Common myeloid progenitor, CD34-positive (primary cell): ENCODE measurements at regions not wholly inside any gene's neighbourhood (a gene's known extent, or its start where the extent isn't known, plus 50 kb on each side); places are given as distances from the start of the nearest gene placed in this dataset.

ENCODE experiments used
- CTCF ChIA-PET: fragments of 350-600 bp; sonication (Branson Sonifier 250); formaldehyde crosslinking; loops from one replicate; lab custom pipeline; 2021; ENCODE audit warnings: antibody characterized with exemption; lab: Charles Lee
- POLR2A ChIA-PET: fragments of 350-600 bp; sonication (Branson Sonifier 250); formaldehyde crosslinking; loops from one replicate; lab custom pipeline; 2021; ENCODE audit warnings: antibody characterized with exemption; lab: Charles Lee
- DNase-seq, 3 donors: peaks; one replicate each; pipeline versions ENCODE4 v3.0.0 to v3.0.0-alpha.2; 2013
- H3K27ac ChIP-seq, 2 experiments: 1 replicate in 1 of 2; 2 replicates in 1 of 2; pipeline ENCODE4 v1.7.0; 2013; ENCODE audit warnings: inconsistent platforms in 2 of 2, low read length in 2 of 2, mild to moderate bottlenecking in 2 of 2, low read depth in 1 of 2, moderate library complexity in 1 of 2; ENCODE audit not compliant: severe bottlenecking in 2 of 2, insufficient read depth in 1 of 2, poor library complexity in 1 of 2
- H3K27me3 ChIP-seq, 5 experiments: replicated peaks in 2 of 5; 1 replicate in 3 of 5; 2 replicates in 2 of 5; pipeline versions ENCODE4 v1.6.1 to v1.7.0; 2013; ENCODE audit warnings: low read length in 4 of 5, mild to moderate bottlenecking in 2 of 5, moderate library complexity in 2 of 5, inconsistent platforms in 1 of 5; ENCODE audit not compliant: insufficient read depth in 5 of 5, control insufficient read depth in 4 of 5
- H3K36me3 ChIP-seq, 4 experiments: 1 replicate in 2 of 4; 2 replicates in 2 of 4; pipeline versions ENCODE4 v1.6.1 to v1.7.0; 2013; ENCODE audit warnings: low read length in 3 of 4, control low read depth in 1 of 4, mild to moderate bottlenecking in 1 of 4; ENCODE audit not compliant: control insufficient read depth in 4 of 4, insufficient read depth in 4 of 4
- H3K4me1 ChIP-seq, 4 experiments: 1 replicate in 3 of 4; 2 replicates in 1 of 4; pipeline versions ENCODE4 v1.6.1 to v1.7.1; 2013; ENCODE audit warnings: low read length in 3 of 4, mild to moderate bottlenecking in 3 of 4, control low read depth in 1 of 4, inconsistent platforms in 1 of 4, moderate library complexity in 1 of 4; ENCODE audit not compliant: control insufficient read depth in 4 of 4, insufficient read depth in 4 of 4; ENCODE audit errors: control extremely low read depth in 1 of 4
- H3K4me3 ChIP-seq, 7 experiments: 1 replicate in 4 of 7; 2 replicates in 3 of 7; pipeline versions ENCODE4 v1.5.1 to v1.7.0; 2013; ENCODE audit warnings: mild to moderate bottlenecking in 7 of 7, low read length in 6 of 7, moderate library complexity in 6 of 7, inconsistent platforms in 2 of 7, low read depth in 2 of 7, control low read depth in 1 of 7; ENCODE audit not compliant: insufficient read depth in 4 of 7, control insufficient read depth in 1 of 7; ENCODE audit errors: extremely low read depth in 1 of 7
- H3K9me3 ChIP-seq, 5 experiments: 1 replicate in 4 of 5; 2 replicates in 1 of 5; pipeline versions ENCODE4 v1.6.1 to v1.7.1; 2013; ENCODE audit warnings: low read length in 4 of 5, mild to moderate bottlenecking in 2 of 5, inconsistent platforms in 1 of 5, low read depth in 1 of 5, moderate library complexity in 1 of 5; ENCODE audit not compliant: control insufficient read depth in 4 of 5, insufficient read depth in 2 of 5; ENCODE audit errors: control extremely low read depth in 1 of 5
- WGBS: methylation state at CpG from one replicate; pipeline ENCODE4 v1.1.5; 2013; ENCODE audit not compliant: insufficient coverage; 5-methylcytosine and 5-hydroxymethylcytosine counted together

- CTCF ChIA-PET = no interaction called here
- no CpG with 5 or more reads among the region's 2 CpGs for WGBS
Measured at GRCh38 chr5:124871303-124871702, 124.9 kb upstream of the ZNF608 start.

GRCh38 chr5:124872086-124872485, 125.6 kb upstream of the ZNF608 start:
- ChIA-PET CTCF (no interaction called here), POLR2A (interaction anchor here (0.6 kb wide), 1 partner anchor 192 kb away, joined by 3 read pairs; no protein-coding TSS in a partner anchor)
- Histone ChIP-seq H3K4me1 (peaks cover 2 to 7% (median 4%) of the 10 kb centered on the region in 4 experiments), H3K4me3 (no peak overlapping the region), H3K27ac (no peak overlapping the region), H3K27me3 (no peaks in the 10 kb centered on the region), H3K9me3 (no peaks in the 10 kb centered on the region), H3K36me3 (no peaks in the 10 kb centered on the region)
- WGBS = 100% methylated on average over 1 of the region's 5 CpGs
- peak in 2 of 3 donors; percentile 18 to 23 for DNase-seq

More at GRCh38 chr5:124871303-124871702, 124.9 kb upstream of the ZNF608 start:
- Histone ChIP-seq H3K9me3 (no peaks in the 10 kb centered on the region), H3K4me1 (peaks cover 8 to 15% (median 11%) of the 10 kb centered on the region in 4 experiments), H3K36me3 (no peaks in the 10 kb centered on the region), H3K27ac (no peak overlapping the region), H3K4me3 (no peak overlapping the region), H3K27me3 (no peaks in the 10 kb centered on the region)
- no peak for DNase-seq
- POLR2A ChIA-PET = no interaction called here

GRCh38 chr5:124872615-124873014, 126.2 kb upstream of the ZNF608 start:
- ChIA-PET POLR2A (no interaction called here), CTCF (interaction anchor here (1.0 kb wide), 1 partner anchor 10 kb away, joined by 3 read pairs; no protein-coding TSS in a partner anchor)
- no peak overlapping the region for H3K27ac ChIP-seq
- no peaks in the 10 kb centered on the region for H3K27me3 ChIP-seq
- H3K36me3 ChIP-seq = no peaks in the 10 kb centered on the region
- no peaks in the 10 kb centered on the region for H3K9me3 ChIP-seq
- WGBS = no CpG with 5 or more reads among the region's 2 CpGs
- DNase-seq = no peak
- no peak overlapping the region for H3K4me3 ChIP-seq
- H3K4me1 ChIP-seq = peaks cover 0 to 2% (median 0%) of the 10 kb centered on the region in 4 experiments

GRCh38 chr5:124873188-124873587, 126.7 kb upstream of the ZNF608 start:
- ChIA-PET CTCF (interaction anchor here (0.6 to 1.0 kb wide), 2 partner anchors 9 to 193 kb away, joined by 3 read pairs; no protein-coding TSS in a partner anchor), POLR2A (no interaction called here)
- no peaks in the 10 kb centered on the region for H3K36me3 ChIP-seq
- no peak overlapping the region for H3K4me3 ChIP-seq
- DNase-seq = no peak
- H3K27me3 ChIP-seq = no peaks in the 10 kb centered on the region
- no peaks in the 10 kb centered on the region for H3K4me1 ChIP-seq
- no peak overlapping the region for H3K27ac ChIP-seq
- no peaks in the 10 kb centered on the region for H3K9me3 ChIP-seq

GRCh38 chr5:124873713-124874112, 127.3 kb upstream of the ZNF608 start:
- no peaks in the 10 kb centered on the region for H3K36me3 ChIP-seq
- H3K9me3 ChIP-seq = no peaks in the 10 kb centered on the region
- H3K4me1 ChIP-seq = peaks cover 0 to 5% (median 3%) of the 10 kb centered on the region in 4 experiments
- POLR2A ChIA-PET = no interaction called here
- CTCF ChIA-PET = interaction anchor here (0.6 to 1.0 kb wide), 2 partner anchors 8 to 194 kb away, joined by 3 read pairs; no protein-coding TSS in a partner anchor
- H3K4me3 ChIP-seq = no peak overlapping the region
- no peaks in the 10 kb centered on the region for H3K27me3 ChIP-seq
- no peak overlapping the region for H3K27ac ChIP-seq
- DNase-seq = no peak
- WGBS = no CpG with 5 or more reads among the region's 3 CpGs

- Histone ChIP-seq H3K4me1 (peaks cover 9 to 25% (median 14%) of the 10 kb centered on the region in 4 experiments), H3K27me3 (no peaks in the 10 kb centered on the region), H3K27ac (no peak overlapping the region), H3K36me3 (no peaks in the 10 kb centered on the region), H3K9me3 (no peaks in the 10 kb centered on the region), H3K4me3 (no peak overlapping the region)
- POLR2A ChIA-PET = no interaction called here
- WGBS = no CpG with 5 or more reads among the region's 1 CpG
- no peak for DNase-seq
- CTCF ChIA-PET = no interaction called here
Measured at GRCh38 chr5:124876566-124876965, 130.1 kb upstream of the ZNF608 start.

GRCh38 chr5:124876983-124877382, 130.5 kb upstream of the ZNF608 start:
- no peak overlapping the region for H3K27ac ChIP-seq
- no peaks in the 10 kb centered on the region for H3K27me3 ChIP-seq
- H3K4me1 ChIP-seq = peaks cover 9 to 26% (median 14%) of the 10 kb centered on the region in 4 experiments
- H3K4me3 ChIP-seq = no peak overlapping the region
- DNase-seq = no peak
- no peaks in the 10 kb centered on the region for H3K36me3 ChIP-seq
- WGBS = 87% methylated on average over 2 of the region's 2 CpGs
- no peaks in the 10 kb centered on the region for H3K9me3 ChIP-seq
- ChIA-PET CTCF (no interaction called here), POLR2A (no interaction called here)
